Neuron (in vitro differentiated cells): ENCODE measurements at regions not wholly inside any gene's neighbourhood (a gene's known extent, or its start where the extent isn't known, plus 50 kb on each side); places are given as distances from the start of the nearest gene placed in this dataset.
A peak's percentile ranks its signal among the peaks of the same experiment; 100 is the strongest.

Source experiments
- H2AFZ ChIP-seq: one replicate; pipeline ENCODE4 v1.6.1; 2013; ENCODE audit warnings: low read depth, mild to moderate bottlenecking, inconsistent platforms, low read length, moderate library complexity
- H3K27me3 ChIP-seq: one replicate; pipeline ENCODE4 v1.6.1; 2013; ENCODE audit warnings: low read length; ENCODE audit not compliant: insufficient read depth
- H3K36me3 ChIP-seq: one replicate; pipeline ENCODE4 v1.6.1; 2013; ENCODE audit warnings: low read length; ENCODE audit not compliant: insufficient read depth
- H3K4me1 ChIP-seq: one replicate; pipeline ENCODE4 v1.6.1; 2013; ENCODE audit warnings: low read length; ENCODE audit not compliant: insufficient read depth
- H3K4me3 ChIP-seq: 2 replicates; pipeline ENCODE4 v1.5.1; 2013; ENCODE audit warnings: mild to moderate bottlenecking, low read length, moderate library complexity
- H3K9me3 ChIP-seq: one replicate; pipeline ENCODE4 v1.6.1; 2013; ENCODE audit warnings: low read length

GRCh38 chr7:97450516-97450915 is 281.4 kb upstream of the TAC1 start:
- H2AFZ ChIP-seq: no peak overlapping the region
- H3K36me3 ChIP-seq: no peaks in the 10 kb centered on the region
- no peaks in the 10 kb centered on the region for H3K27me3 ChIP-seq
- H3K4me1 ChIP-seq: peaks cover 13% of the 10 kb centered on the region
- peaks cover 3% of the 10 kb centered on the region for H3K9me3 ChIP-seq
- H3K4me3 ChIP-seq: no peak overlapping the region

- H3K27me3 ChIP-seq: no peaks in the 10 kb centered on the region
- H3K4me1 ChIP-seq: peaks cover 12% of the 10 kb centered on the region
- H3K9me3 ChIP-seq: peaks cover 2% of the 10 kb centered on the region
- H2AFZ ChIP-seq: no peak overlapping the region
- H3K36me3 ChIP-seq: no peaks in the 10 kb centered on the region
- H3K4me3 ChIP-seq: no peak overlapping the region
Observed at GRCh38 chr7:97454636-97455035, 277.2 kb upstream of the TAC1 start.

- Histone ChIP-seq H2AFZ (no peak overlapping the region), H3K4me1 (peaks cover 3% of the 10 kb centered on the region), H3K36me3 (no peaks in the 10 kb centered on the region), H3K27me3 (no peaks in the 10 kb centered on the region), H3K4me3 (no peak overlapping the region), H3K9me3 (peaks cover 2% of the 10 kb centered on the region)
Observed at GRCh38 chr7:97457054-97457453, 274.8 kb upstream of the TAC1 start.

- no peaks in the 10 kb centered on the region for H3K36me3 ChIP-seq
- H3K4me1 ChIP-seq: peaks cover 5% of the 10 kb centered on the region
- no peaks in the 10 kb centered on the region for H3K27me3 ChIP-seq
- H3K9me3 ChIP-seq: no peaks in the 10 kb centered on the region
- H2AFZ ChIP-seq: no peak overlapping the region
- no peak overlapping the region for H3K4me3 ChIP-seq
Observed at GRCh38 chr7:97460433-97460832, 271.5 kb upstream of the TAC1 start.

GRCh38 chr7:97461596-97461995 is 270.3 kb upstream of the TAC1 start:
- Histone ChIP-seq H3K36me3 (no peaks in the 10 kb centered on the region), H2AFZ (no peak overlapping the region), H3K27me3 (no peaks in the 10 kb centered on the region), H3K4me1 (peaks cover 14% of the 10 kb centered on the region), H3K4me3 (no peak overlapping the region), H3K9me3 (no peaks in the 10 kb centered on the region)

- no peaks in the 10 kb centered on the region for H3K36me3 ChIP-seq
- no peaks in the 10 kb centered on the region for H3K9me3 ChIP-seq
- peaks cover 27% of the 10 kb centered on the region for H3K4me1 ChIP-seq
- no peaks in the 10 kb centered on the region for H3K27me3 ChIP-seq
- H3K4me3 ChIP-seq: no peak overlapping the region
- peak overlapping the region; percentile 22 for H2AFZ ChIP-seq
Observed at GRCh38 chr7:97466071-97466470, 265.8 kb upstream of the TAC1 start.

- Histone ChIP-seq H3K4me3 (no peak overlapping the region), H3K4me1 (peaks cover 27% of the 10 kb centered on the region)
Observed at GRCh38 chr7:97466999-97467740, 264.7 kb upstream of the TAC1 start.

GRCh38 chr7:97468493-97468892 is 263.4 kb upstream of the TAC1 start:
- Histone ChIP-seq H3K9me3 (no peaks in the 10 kb centered on the region), H3K36me3 (no peaks in the 10 kb centered on the region), H3K27me3 (no peaks in the 10 kb centered on the region), H3K4me1 (peaks cover 27% of the 10 kb centered on the region), H2AFZ (no peak overlapping the region), H3K4me3 (no peak overlapping the region)

More at GRCh38 chr7:97466999-97467740, 264.7 kb upstream of the TAC1 start:
- Histone ChIP-seq H3K9me3 (no peaks in the 10 kb centered on the region), H3K36me3 (no peaks in the 10 kb centered on the region), H3K27me3 (no peaks in the 10 kb centered on the region), H2AFZ (no peak overlapping the region)

- Histone ChIP-seq H3K4me1 (peaks cover 24% of the 10 kb centered on the region), H3K4me3 (no peak overlapping the region), H3K27me3 (no peaks in the 10 kb centered on the region), H3K9me3 (no peaks in the 10 kb centered on the region), H2AFZ (no peak overlapping the region), H3K36me3 (no peaks in the 10 kb centered on the region)
Observed at GRCh38 chr7:97470726-97471125, 261.2 kb upstream of the TAC1 start.

- Histone ChIP-seq H3K27me3 (no peaks in the 10 kb centered on the region), H3K4me3 (no peak overlapping the region), H2AFZ (no peak overlapping the region), H3K9me3 (no peaks in the 10 kb centered on the region), H3K4me1 (peaks cover 17% of the 10 kb centered on the region), H3K36me3 (no peaks in the 10 kb centered on the region)
Observed at GRCh38 chr7:97471491-97471890, 260.4 kb upstream of the TAC1 start.

- no peaks in the 10 kb centered on the region for H3K36me3 ChIP-seq
- no peak overlapping the region for H3K4me3 ChIP-seq
- H3K27me3 ChIP-seq: no peaks in the 10 kb centered on the region
- peaks cover 3% of the 10 kb centered on the region for H3K4me1 ChIP-seq
- no peaks in the 10 kb centered on the region for H3K9me3 ChIP-seq
- no peak overlapping the region for H2AFZ ChIP-seq
Observed at GRCh38 chr7:97479740-97480290, 252.1 kb upstream of the TAC1 start.

- H3K4me3 ChIP-seq: no peak overlapping the region
- no peak overlapping the region for H2AFZ ChIP-seq
- peaks cover 3% of the 10 kb centered on the region for H3K4me1 ChIP-seq
- no peaks in the 10 kb centered on the region for H3K9me3 ChIP-seq
- no peaks in the 10 kb centered on the region for H3K36me3 ChIP-seq
- no peaks in the 10 kb centered on the region for H3K27me3 ChIP-seq
Observed at GRCh38 chr7:97480772-97481390, 251.0 kb upstream of the TAC1 start.

GRCh38 chr7:97495487-97495886 is 236.4 kb upstream of the TAC1 start:
- Histone ChIP-seq H3K27me3 (no peaks in the 10 kb centered on the region), H3K4me1 (no peaks in the 10 kb centered on the region), H3K36me3 (no peaks in the 10 kb centered on the region), H3K4me3 (no peak overlapping the region), H2AFZ (no peak overlapping the region), H3K9me3 (no peaks in the 10 kb centered on the region)
